ENCODE measurements at regions not wholly inside any gene's neighbourhood (a gene's known extent, or its start where the extent isn't known, plus 50 kb on each side); places are given as distances from the start of the nearest gene placed in this dataset.

GRCh38 chrX:20459410-20460350 is 193.0 kb upstream of the RPS6KA3 start:
- H3K4me2 ChIP-seq: no peak overlapping the region
- H3K9ac ChIP-seq: no peak overlapping the region
- H3K27me3 ChIP-seq (ENCODE audit: insufficient read depth): no peaks in the 10 kb centered on the region
- H3K9me3 ChIP-seq: no peaks in the 10 kb centered on the region
- no peak for DNase-seq
- no peak overlapping the region for H3K4me3 ChIP-seq (ENCODE audit: low read depth in 2 of 2, low read length in 1 of 2)
- no peaks in the 10 kb centered on the region for H3K79me2 ChIP-seq (ENCODE audit: insufficient read depth)
- H3K27ac ChIP-seq (ENCODE audit: low read depth in 2 of 2, low read length in 1 of 2): no peak overlapping the region
- H4K20me1 ChIP-seq (ENCODE audit: insufficient read depth): no peaks in the 10 kb centered on the region
- no peaks in the 10 kb centered on the region for H3K36me3 ChIP-seq (replicated peaks in 1 of 2; ENCODE audit: control insufficient read depth in 1 of 2, insufficient read depth in 2 of 2, low read length in 1 of 2)
- ChIA-PET POLR2A (no interaction called here), CTCF (no interaction called here)
- no peaks in the 10 kb centered on the region; a peak in 1 of 4 replicates for H3K4me1 ChIP-seq (ENCODE audit: control insufficient read depth in 1 of 2, insufficient read depth in 2 of 2, low read depth in 1 of 2, low read length in 1 of 2)
- no peak overlapping the region for H2AFZ ChIP-seq (ENCODE audit: low read depth)
- H3F3A ChIP-seq (replicated peaks; ENCODE audit: insufficient read depth): no peaks in the 10 kb centered on the region
- H3K9me2 ChIP-seq: no peaks in the 10 kb centered on the region
- TF ChIP-seq NFIC (IDR thresholded peaks at IDR 0.05; ENCODE audit: borderline replicate concordance): no peak
- WGBS (ENCODE audit: low lambda C conversion rate): 40% methylated on average over 6 of the region's 6 CpGs

- ChIA-PET POLR2A (no interaction called here), CTCF (no interaction called here)
- Histone ChIP-seq H3K9me3 (no peaks in the 10 kb centered on the region), H3K9ac (no peak overlapping the region), H3K27me3 (ENCODE audit: insufficient read depth) (no peaks in the 10 kb centered on the region), H3K4me2 (no peak overlapping the region), H2AFZ (ENCODE audit: low read depth) (no peak overlapping the region), H4K20me1 (ENCODE audit: insufficient read depth) (no peaks in the 10 kb centered on the region), H3K36me3 (replicated peaks in 1 of 2; ENCODE audit: control insufficient read depth in 1 of 2, insufficient read depth in 2 of 2, low read length in 1 of 2) (no peaks in the 10 kb centered on the region), H3K27ac (ENCODE audit: low read depth in 2 of 2, low read length in 1 of 2) (no peak overlapping the region), H3K79me2 (ENCODE audit: insufficient read depth) (no peaks in the 10 kb centered on the region), H3K4me3 (ENCODE audit: low read depth in 2 of 2, low read length in 1 of 2) (no peak overlapping the region), H3K9me2 (no peaks in the 10 kb centered on the region), H3K4me1 (ENCODE audit: control insufficient read depth in 1 of 2, insufficient read depth in 2 of 2, low read depth in 1 of 2, low read length in 1 of 2) (no peaks in the 10 kb centered on the region), H3F3A (replicated peaks; ENCODE audit: insufficient read depth) (no peaks in the 10 kb centered on the region)
- 44% methylated on average over 1 of the region's 1 CpG for WGBS (ENCODE audit: low lambda C conversion rate)
- TF ChIP-seq ZBTB33 (IDR thresholded peaks at IDR 0.05; ENCODE audit: borderline replicate concordance, low read depth) (no peak), EP300 (IDR thresholded peaks at IDR 0.05; ENCODE audit: borderline replicate concordance in 1 of 2, low read depth in 1 of 2, low read length in 1 of 2) (no peak), USF1 (IDR thresholded peaks at IDR 0.05; ENCODE audit: borderline replicate concordance, low read depth) (no peak), CHD2 (IDR thresholded peaks at IDR 0.05; ENCODE audit: low read length, partially characterized antibody) (no peak), FOXJ3 (CRISPR knock-in tag; IDR thresholded peaks at IDR 0.05) (no peak), USF2 (IDR thresholded peaks at IDR 0.05; ENCODE audit: borderline replicate concordance, low read depth, low read length) (no peak), ELF1 (IDR thresholded peaks at IDR 0.05) (no peak), YY1 (IDR thresholded peaks at IDR 0.05; ENCODE audit: low read depth) (no peak), TEAD4 (IDR thresholded peaks at IDR 0.05; ENCODE audit: borderline replicate concordance, insufficient read depth) (no peak), NFIC (IDR thresholded peaks at IDR 0.05; ENCODE audit: borderline replicate concordance) (no peak)
- DNase-seq: no peak
Observed at GRCh38 chrX:20456971-20457370, 190.3 kb upstream of the RPS6KA3 start.
